GM19328 (cell line): ENCODE measurements at regions not wholly inside any gene's neighbourhood (a gene's known extent, or its start where the extent isn't known, plus 50 kb on each side); places are given as distances from the start of the nearest gene placed in this dataset.

ENCODE experiments used
- ATAC-seq: cut with Tn5 transposase; IDR thresholded peaks from one replicate; pipeline ENCODE4 v1.9.1; 2021; ENCODE audit warnings: mild to moderate bottlenecking, moderate library complexity; ENCODE audit not compliant: unreplicated experiment

DNA sequence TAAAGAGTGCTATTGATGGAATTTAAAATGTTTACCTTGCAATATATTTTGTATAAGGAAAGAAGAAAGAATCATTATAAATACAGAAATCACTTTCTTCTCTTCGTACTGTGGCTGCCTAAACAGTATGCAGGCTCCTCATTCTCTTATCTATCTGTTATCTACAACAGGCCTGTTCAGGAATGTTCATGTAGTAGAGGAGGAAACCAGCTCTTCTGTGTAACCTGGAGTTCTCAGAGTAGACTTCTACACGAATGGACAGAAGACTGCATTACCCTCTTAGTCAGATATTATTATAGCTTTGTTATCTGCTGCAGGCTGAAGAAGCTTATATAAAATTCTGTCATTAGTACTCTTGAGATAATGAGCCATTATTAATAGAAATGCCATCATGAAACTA, 1225.9 kb upstream of the CNTN5 start:
- ATAC-seq = no peak

DNA sequence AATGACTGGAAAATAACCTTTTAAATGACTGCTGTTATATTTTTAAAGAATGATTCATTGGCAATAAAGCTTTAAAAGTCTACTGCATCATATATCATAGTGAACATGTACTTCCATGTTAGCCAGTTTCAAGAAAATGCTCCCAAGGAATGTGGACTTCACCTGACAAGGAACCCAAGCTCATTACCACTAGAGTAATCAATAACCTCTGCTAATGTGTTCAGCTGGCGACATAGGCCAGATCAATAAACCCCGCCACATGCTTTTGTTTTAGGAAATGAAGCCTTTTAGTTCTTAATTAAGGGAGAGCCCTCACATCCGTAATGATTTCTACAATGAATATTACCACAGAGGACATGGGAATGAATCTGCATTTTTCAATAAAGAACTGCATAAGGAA, 1219.9 kb upstream of the CNTN5 start:
- ATAC-seq = no peak

DNA sequence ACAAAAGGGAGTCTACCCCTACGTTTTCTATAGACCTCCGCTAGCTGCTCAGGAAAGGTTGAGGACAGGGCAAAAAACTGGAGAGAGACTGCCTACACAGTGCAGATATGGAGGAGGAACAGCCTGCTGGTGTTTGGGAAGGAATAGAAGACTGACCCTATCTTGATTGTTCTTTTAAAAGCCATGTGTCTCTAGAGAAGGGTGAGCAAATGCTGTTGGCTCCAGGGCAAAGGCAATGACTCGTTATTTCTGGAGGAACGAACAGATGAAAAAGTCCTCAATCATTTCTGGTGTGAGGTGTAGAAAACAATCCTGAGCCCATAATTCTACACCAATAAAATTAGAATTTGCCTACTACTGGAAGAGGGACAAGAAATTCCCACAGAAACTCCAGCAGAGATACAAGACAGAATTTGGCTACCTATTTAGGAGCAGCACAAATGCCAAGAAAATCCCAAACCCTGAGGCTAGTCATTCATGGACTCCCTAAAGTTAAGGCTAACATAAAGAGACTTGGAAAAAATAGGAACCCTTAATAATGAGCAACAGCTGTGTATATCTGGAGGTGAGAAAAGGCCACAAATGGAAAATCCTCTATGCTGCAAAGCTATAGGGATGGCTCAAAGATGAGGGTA, 1206.3 kb upstream of the CNTN5 start:
- ATAC-seq = no peak

DNA sequence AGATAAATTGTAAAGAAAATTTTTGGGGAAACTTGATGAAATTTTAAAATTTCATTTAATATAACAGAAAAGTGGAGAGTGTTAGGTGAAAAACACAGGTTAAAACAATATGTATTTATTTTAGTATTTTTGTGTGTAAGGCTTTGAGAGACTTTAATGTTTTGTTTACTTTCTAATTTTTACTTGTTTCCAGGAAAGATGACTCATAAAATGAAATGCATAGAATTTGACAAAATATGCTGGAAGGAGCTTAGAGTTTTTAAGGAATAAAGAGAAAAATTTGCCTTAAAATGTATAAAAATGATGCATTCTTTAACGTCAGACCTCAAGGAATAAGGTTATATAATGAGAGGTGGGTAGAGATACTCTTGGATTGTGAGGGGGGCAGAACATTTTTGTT, 1205.1 kb upstream of the CNTN5 start:
- no peak for ATAC-seq

DNA sequence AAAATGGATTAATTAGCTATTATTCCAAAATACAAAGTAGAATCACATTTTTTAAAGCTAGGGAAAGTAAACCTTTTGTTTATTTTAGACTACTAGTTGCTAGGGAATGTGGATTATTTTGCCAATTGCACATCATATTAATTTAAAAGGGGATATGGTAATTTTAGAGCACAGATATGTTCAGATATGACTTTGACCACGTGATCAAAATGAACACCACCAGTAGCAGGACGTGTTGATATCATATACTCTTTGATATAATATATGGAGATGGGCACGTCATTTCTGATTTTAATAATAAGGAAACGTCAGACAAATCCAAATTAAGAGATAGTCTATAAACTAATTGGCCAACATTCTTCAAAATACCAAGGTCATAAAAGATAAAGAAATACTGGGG, 1188.3 kb upstream of the CNTN5 start:
- no peak for ATAC-seq

DNA sequence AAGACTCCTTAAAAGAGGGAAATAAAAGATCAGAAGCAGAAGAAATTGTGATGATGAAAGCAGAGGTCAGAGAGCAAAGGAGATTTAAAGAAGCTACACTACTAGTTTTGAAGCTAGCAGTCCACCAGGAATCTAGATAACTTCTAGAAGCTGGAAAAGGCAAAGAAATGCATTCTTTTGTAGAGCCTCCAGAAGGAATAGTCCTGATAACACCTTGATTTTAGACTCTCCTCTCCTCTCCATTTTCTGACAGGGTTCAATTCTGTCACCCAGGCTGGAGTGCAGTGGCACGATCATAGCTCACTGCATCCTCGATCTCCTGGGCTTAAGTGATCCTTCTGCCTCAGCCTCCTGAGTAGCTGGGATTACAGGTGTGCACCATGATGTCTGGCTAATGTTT, 1187.3 kb upstream of the CNTN5 start:
- no peak for ATAC-seq

DNA sequence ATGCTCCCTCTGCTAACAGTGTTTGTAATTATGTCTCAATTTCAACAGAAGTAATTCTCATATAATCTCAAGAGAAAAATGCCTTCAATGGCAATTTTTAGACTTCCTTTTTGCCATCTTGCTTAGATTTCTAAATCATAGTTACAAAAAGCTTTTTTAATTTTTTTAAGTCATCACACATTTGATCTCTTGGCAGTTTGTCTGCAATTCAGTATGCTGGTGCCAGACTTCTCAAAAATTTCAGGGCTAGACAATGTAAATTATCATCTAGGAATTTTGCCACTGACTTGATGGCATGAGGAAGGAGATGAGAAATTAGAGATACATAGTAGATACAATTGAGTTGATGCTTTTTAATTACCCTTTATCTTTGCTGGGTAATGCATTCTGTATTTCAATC, 1176.7 kb upstream of the CNTN5 start:
- ATAC-seq = no peak

DNA sequence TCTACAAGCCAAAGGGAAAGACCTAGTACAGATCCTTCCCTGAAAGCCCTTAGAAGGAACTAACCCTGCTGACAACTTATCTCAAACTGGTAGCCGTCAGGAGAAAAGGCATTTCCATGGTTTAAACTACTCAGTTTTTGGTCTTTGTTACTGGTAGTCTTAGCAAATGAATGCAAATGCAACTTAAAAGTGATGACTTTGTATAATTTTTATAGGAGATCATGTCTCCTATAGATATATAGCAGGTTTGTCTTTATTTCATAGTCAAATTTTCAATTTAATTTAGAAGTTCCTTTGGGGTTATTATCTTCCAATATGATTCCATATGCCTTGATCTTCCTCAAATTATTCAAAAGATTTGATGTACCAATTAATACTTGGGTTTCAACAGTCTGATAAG, 1173.0 kb upstream of the CNTN5 start:
- no peak for ATAC-seq

DNA sequence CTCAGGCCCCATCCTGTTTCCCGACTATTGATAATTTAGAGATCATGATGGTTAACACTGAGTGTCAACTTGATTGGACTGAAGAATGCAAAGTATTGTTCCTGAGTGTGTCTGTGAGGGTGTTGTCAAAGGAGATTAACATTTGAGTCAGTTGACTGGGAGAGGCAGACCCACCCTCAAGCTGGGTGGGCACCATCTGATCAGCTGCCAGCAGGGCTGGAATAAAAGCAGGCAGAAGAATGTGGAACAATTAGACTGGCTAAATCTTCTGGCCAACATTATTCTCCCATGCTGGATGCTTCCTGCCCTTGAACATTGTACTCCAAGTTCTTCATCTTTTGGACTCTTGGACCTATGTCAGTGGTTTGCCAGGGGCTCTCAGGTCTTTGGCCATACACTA, 1170.0 kb upstream of the CNTN5 start:
- ATAC-seq = no peak

DNA sequence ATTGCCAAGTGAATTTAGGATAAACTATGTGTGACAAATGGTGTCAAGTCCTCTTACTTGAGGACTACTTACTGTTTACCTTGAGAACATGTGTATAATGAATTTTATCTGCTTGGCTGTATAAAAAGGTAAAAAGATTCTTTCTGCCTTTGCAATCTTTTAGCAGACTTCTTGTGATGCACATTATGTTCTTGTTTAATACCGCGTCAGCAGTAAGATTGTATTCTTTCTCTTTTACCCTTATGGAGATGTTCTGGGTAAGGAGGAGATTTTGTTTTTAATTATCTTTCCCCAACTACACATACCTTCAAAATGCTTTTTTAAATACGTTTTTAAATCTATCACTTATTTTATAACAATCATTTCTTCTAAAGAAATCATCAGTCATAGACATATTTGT, 1166.4 kb upstream of the CNTN5 start:
- ATAC-seq = no peak

DNA sequence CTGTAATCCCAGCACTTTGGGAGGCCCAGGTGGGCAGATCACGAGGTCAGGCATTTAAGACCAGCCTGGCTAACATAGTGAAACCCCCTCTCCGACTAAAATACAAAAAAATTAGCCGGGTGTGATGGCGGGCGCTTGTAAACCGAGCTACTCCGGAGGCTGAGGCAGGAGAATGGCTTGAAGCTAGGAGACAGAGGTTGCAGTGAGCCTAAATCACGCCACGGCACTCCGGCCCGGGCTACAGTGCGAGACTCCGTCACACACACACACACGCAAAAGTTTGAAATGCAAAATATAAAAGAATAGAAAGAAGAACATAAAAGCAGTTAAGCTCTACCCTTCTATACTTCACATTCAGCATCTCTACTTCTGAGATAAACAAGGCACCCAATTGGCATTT, 1165.9 kb upstream of the CNTN5 start:
- ATAC-seq = no peak

DNA sequence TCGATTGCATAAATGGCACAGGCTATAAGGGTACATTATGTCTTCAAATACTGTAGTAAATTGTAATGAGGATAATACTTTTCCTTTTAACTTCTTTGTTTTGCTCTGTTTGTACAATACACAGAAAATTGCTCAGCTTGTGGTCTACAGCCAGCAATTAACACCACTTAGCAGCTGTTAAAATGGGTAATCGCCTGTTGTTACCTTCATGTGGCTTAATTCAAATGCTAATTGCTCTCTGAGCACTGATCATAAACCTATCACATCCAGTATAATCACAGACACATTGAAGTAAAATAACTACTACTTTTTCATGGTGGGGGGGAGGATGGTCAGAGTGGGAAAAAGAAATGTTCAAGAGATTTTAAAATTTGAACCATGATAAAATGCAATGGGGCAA, 1164.1 kb upstream of the CNTN5 start:
- ATAC-seq = no peak

DNA sequence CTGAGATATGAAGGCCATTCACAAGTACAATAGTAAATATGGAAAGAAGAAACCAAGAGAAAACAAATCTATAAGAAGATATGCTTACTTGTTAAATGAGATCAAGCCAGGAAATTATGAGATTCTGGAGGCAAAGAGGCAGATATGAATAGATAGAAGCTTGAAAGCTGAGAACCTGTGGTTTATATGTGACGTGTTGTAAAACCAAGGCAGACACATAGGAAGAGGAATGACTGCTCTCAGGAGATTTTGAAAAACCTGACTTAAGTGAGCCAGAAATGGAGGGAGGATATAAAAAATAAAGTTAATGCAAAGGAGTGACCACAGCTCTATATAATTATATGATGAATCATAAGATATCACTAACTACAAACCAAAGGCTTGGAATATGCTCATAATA, 1160.5 kb upstream of the CNTN5 start:
- ATAC-seq = no peak

DNA sequence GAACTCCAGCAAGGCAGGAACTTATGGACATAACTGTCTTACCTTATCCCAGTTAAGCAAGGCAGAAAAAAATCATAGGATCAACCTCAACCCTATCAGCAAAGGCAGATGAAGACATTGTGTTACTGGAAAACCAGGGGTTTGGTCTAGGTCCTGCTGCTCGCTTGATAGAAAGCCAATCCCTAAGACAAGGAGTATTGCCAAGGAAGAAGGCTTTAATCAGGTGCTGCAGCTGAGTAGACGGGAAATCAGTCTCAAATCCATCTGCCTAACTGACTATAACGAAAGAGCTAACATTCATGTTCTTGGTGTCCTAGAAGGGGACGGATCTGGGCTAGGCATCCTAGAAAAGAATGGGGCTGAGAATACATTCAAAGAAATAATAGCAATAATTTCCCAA, 1158.7 kb upstream of the CNTN5 start:
- ATAC-seq = no peak

DNA sequence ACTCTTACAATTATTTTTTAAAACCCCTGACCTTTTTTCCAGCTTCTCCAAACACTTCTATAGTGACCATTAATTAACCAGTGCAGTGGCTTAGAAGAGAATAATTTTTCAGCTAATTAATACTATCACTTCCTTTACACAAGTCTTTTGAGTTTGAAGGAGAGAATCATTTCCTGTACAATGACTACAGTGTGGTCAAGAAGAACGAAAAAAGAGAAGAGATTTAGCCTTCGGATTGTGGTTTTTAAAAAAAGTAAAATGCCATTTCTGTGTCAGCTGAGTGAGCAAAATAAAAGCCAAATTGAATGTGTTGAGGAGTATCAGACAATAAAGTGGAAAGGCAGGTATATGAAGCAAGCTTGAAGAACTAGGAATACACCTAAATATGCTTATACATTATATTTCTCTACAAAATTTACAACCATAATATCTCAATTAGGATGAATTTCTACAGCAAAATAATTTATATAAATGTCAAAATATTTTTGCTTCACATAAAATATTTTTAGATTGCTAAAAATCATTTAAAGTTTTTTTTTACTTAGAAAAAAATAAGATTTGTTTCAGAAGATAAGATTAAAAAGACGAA, 1155.2 kb upstream of the CNTN5 start:
- no peak for ATAC-seq

DNA sequence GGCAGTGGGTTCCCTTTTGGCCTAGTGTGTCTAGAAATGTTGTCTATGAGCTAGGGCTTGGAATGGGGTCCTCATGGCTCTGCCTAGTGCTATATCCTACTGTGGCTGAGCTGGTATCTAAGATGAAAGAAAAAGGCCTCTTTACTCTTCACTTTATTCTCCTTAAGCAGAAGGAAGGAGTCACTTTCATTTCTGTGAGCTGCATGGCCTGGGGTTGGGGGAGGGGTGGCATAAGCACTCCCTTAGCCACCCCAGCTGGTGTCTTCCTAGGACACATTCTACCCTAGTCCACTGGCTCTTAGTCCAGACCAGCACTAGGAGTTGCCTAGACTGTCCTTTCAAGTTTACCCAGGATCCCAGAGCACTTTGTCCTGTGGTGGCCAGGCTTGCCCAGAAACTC, 1148.9 kb upstream of the CNTN5 start:
- no peak for ATAC-seq

DNA sequence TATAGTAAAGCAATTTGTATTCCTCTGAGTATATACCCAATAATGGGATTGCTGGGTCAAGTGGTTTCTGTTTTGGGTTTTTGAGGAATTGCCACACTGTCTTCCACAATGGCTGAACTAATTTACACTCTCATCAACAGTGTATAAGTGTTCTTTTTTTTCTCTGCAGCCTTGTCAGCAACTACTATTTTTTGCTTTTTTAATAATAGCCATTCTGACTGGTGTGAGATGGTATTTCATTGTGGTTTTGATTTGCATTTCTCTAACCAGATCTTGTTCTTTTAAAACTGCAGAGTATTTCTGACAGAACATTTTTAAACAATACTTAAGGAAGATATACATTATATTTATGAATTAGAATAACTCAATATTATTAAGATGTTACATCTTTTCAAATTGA, 1140.5 kb upstream of the CNTN5 start:
- ATAC-seq = no peak

DNA sequence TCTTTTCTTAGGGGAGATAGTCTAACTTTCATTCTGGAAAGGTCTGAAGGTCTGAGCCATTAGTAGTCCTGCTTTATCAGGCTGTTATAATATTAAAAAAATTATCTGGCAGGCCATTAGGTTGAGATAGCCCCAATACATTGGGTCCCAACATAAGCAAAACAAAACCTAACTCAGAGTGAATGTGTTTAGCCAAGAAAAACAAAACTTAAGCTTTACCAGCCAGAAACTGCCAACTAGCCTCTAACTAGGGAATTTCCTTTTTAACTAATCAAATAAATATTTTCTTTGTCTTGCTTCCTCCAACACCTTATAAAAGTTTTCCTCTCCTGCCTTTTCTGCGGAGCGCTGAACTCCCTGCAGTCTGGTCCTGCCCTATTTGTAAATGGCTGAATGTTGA, 1137.7 kb upstream of the CNTN5 start:
- ATAC-seq = no peak

DNA sequence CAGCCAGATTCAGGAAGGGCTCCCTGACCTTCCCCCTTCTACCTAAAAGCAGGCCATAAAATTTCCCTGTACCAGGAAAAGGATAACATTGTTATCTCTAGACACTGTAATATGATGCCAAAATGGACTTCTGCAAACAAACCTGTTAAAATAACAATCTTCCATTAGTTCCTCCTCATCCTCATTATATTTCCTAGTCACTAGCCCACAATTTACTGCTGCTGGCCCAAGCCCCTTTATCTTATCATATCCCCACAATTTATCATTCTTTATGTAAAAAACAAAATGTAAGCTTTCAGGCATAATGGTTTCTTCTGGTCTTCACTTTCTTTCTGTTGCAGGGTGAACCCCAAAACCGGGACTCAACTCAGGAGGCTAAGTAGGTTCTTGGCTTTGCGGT, 1132.1 kb upstream of the CNTN5 start:
- ATAC-seq = no peak

DNA sequence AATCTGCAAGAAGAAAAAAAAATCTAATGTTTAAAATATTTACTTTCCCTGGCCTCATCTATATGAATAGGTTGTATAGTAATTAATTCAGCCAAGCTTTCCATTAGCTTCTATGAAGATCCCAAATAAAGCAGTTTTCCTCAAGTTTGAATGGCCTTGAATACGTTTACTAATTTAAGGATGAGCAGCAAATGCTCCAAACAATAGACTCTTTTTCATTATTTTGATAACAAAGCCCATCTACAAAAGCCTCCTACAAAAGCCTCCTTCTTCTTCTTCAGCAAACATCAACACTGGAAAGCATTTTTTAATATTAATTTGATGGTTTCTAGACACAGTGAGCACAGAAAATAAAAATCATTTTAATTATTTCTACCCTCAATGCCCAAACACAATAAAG, 1130.3 kb upstream of the CNTN5 start:
- no peak for ATAC-seq

DNA sequence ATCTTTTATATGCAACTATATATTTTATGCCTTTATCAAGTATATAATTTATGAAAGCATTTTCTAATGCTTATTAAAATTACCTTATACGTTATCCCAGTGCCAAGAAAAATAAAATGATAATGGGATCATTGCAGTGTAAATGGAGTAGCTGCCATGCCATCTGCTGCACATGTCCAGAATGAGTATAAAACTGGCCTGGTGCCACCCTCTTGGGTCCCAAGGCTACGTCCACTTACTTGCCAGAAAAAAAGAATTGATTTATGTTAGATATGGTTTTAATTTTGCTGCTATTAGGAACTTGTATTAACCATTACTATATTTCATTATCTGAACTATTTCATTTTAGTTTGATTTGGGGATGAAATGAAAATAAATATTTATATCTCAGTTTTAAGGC, 1127.1 kb upstream of the CNTN5 start:
- ATAC-seq = no peak

DNA sequence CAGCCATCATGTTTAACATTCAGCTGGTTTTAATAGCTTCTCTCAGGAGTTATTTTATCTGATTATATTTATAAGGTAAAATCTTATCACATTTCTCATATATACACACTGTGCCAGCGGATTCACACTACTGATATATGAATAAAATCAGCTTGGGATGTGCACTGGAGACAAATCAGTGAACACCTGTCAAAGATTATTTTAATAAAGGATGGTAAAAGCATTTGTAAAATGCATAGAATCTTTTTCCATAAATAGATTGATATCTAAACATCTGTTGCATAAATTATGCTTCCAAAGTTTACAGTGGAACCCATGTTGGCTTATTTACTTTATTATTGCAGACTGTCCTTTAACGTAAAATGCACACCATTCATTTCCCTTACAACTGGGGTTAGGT, 1125.8 kb upstream of the CNTN5 start:
- no peak for ATAC-seq

DNA sequence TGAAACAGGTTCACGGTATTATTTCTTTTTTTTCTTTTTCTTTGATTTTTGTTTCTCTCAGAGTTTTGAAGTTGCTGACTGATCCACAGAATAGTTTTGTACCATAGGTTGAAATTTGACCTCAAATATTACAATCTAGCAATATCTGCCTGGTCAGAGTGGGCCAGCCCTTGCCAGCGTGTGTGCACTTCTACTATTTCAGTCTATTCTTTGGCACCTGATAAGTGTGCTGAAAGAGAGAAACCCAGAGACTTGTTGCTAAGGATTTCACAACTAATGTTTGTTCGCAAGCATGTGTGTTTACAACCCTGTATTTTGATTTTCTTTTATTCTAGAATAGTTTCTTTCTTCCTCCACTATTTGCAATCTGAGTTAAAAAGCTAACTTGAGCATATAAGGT, 1125.2 kb upstream of the CNTN5 start:
- ATAC-seq = no peak
